ENCODE measurements at regions not wholly inside any gene's neighbourhood (a gene's known extent, or its start where the extent isn't known, plus 50 kb on each side); places are given as distances from the start of the nearest gene placed in this dataset.

DNA sequence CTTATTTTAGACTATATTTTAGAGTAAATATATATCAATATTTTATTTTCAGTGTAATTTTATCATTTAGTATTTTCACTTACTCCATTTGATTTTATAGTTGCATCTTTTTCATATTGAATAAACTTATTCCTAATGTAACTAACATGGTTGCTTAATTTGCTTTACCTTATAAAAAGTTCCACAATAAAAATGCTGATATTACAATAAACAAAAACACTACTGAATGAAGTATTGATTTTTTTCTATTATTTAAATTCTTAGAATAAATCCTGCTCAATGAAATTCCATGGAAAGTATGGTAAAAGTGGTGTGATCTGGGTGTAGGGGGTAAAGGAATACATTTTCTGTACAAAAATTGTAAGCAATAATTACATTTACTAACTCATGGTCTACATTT lies 2074.9 kb upstream of the C9orf72 start:
- TF ChIP-seq EZH2 (conservative IDR thresholded peaks at IDR 0.05; ENCODE audit: low read depth, low read length) (no peak), DPF2 (CRISPR knock-in tag; IDR thresholded peaks at IDR 0.05; ENCODE audit: borderline replicate concordance, low read depth) (no peak), ERF (CRISPR knock-in tag; IDR thresholded peaks at IDR 0.05) (no peak), RBFOX2 (IDR thresholded peaks at IDR 0.05; ENCODE audit: low read depth, low read length) (no peak), TCF7L2 (IDR thresholded peaks at IDR 0.05; ENCODE audit: low read depth, low read length) (no peak), SRY (CRISPR knock-in tag; IDR thresholded peaks at IDR 0.05) (no peak)
- TF ChIP-seq, protein P1, sequence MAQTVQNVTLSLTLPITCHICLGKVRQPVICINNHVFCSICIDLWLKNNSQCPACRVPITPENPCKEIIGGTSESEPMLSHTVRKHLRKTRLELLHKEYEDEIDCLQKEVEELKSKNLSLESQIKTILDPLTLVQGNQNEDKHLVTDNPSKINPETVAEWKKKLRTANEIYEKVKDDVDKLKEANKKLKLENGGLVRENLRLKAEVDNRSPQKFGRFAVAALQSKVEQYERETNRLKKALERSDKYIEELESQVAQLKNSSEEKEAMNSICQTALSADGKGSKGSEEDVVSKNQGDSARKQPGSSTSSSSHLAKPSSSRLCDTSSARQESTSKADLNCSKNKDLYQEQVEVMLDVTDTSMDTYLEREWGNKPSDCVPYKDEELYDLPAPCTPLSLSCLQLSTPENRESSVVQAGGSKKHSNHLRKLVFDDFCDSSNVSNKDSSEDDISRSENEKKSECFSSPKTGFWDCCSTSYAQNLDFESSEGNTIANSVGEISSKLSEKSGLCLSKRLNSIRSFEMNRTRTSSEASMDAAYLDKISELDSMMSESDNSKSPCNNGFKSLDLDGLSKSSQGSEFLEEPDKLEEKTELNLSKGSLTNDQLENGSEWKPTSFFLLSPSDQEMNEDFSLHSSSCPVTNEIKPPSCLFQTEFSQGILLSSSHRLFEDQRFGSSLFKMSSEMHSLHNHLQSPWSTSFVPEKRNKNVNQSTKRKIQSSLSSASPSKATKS (CRISPR knock-in tag; IDR thresholded peaks at IDR 0.05) = no peak
- TF ChIP-seq, protein P2, sequence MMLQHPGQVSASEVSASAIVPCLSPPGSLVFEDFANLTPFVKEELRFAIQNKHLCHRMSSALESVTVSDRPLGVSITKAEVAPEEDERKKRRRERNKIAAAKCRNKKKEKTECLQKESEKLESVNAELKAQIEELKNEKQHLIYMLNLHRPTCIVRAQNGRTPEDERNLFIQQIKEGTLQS (CRISPR knock-in tag; IDR thresholded peaks at IDR 0.05) = no peak
